Lung (tissue), 11 donors: ENCODE measurements at regions not wholly inside any gene's neighbourhood (a gene's known extent, or its start where the extent isn't known, plus 50 kb on each side); places are given as distances from the start of the nearest gene placed in this dataset.

Experiments
- ATAC-seq: fragments of 200-7000 bp; cut with Tn5 transposase; one replicate; pipeline ENCODE4 v1.9.1; 2020; ENCODE audit warnings: moderate number of reproducible peaks; ENCODE audit not compliant: insufficient read depth, low FRiP score
- DNase-seq, 3 donors: peaks; one replicate each; pipeline ENCODE4 v3.0.0-alpha.2; 2013 to 2017
- H3K27ac ChIP-seq, 2 donors: one replicate each; pipeline ENCODE4 v1.5.1; 2013; ENCODE audit warnings: mild to moderate bottlenecking in 2 of 2, moderate library complexity in 2 of 2, control low read depth in 1 of 2, inconsistent platforms in 1 of 2, low read depth in 1 of 2, low read length in 1 of 2
- H3K27me3 ChIP-seq, 3 donors: one replicate each; pipeline ENCODE4 v1.5.1; 2013; ENCODE audit warnings: low read length in 2 of 3; ENCODE audit not compliant: control insufficient read depth in 3 of 3, insufficient read depth in 3 of 3
- H3K36me3 ChIP-seq, 4 donors: one replicate each; pipeline ENCODE4 v1.5.1; 2013; ENCODE audit warnings: low read length in 4 of 4, mild to moderate bottlenecking in 1 of 4, moderate library complexity in 1 of 4; ENCODE audit not compliant: control insufficient read depth in 4 of 4, insufficient read depth in 4 of 4
- H3K4me1 ChIP-seq, 5 donors: one replicate each; pipeline ENCODE4 v1.5.1; 2013; ENCODE audit warnings: low read length in 5 of 5, mild to moderate bottlenecking in 2 of 5, moderate library complexity in 1 of 5; ENCODE audit not compliant: control insufficient read depth in 5 of 5, insufficient read depth in 5 of 5
- H3K4me3 ChIP-seq: one replicate; pipeline ENCODE4 v1.5.1; 2013; ENCODE audit warnings: mild to moderate bottlenecking, control low read depth, moderate library complexity
- H3K9ac ChIP-seq, 2 donors: one replicate each; pipeline ENCODE4 v1.5.1; 2013; ENCODE audit warnings: low read length in 2 of 2, control low read depth in 1 of 2; ENCODE audit not compliant: insufficient read depth in 1 of 2
- H3K9me3 ChIP-seq, 4 donors: one replicate each; pipeline ENCODE4 v1.5.1; 2013; ENCODE audit warnings: low read length in 3 of 4, mild to moderate bottlenecking in 1 of 4, moderate library complexity in 1 of 4; ENCODE audit not compliant: control insufficient read depth in 4 of 4, insufficient read depth in 3 of 4
- CTCF ChIP-seq: IDR thresholded peaks from 2 replicates; pipeline ENCODE4 v1.5.1; 2012; ENCODE audit warnings: mild to moderate bottlenecking; ENCODE audit errors: control extremely low read depth, extremely low read depth
- WGBS, 2 donors: extraction: QIAGEN DNeasy Blood & Tissue Kit; methylation state at CpG; one replicate each; pipeline ENCODE4 v1.1.7; 2013; 5-methylcytosine and 5-hydroxymethylcytosine counted together
- donor health status: control.
- donor health status: control.
- donor health status: Bipolar disorder and iron deficiency.
- donor health status: healthy.
- donor health status: DM: yes; HTN: yes; CAD: no.

GRCh38 chr2:183283209-183283608 lies 159.0 kb downstream of the NUP35 start:
- Histone ChIP-seq H3K36me3 (no peaks in the 10 kb centered on the region), H3K9ac (no peak overlapping the region), H3K27me3 (no peaks in the 10 kb centered on the region), H3K4me3 (no peak overlapping the region), H3K4me1 (no peaks in the 10 kb centered on the region), H3K27ac (no peak overlapping the region), H3K9me3 (peaks cover 0 to 2% (median 0%) of the 10 kb centered on the region in 4 donors)
- TF ChIP-seq CTCF, result no peak
- ATAC-seq (no peak), DNase-seq (no peak)
- WGBS, 2 donors, result 87 to 98% methylated on average over 2 of the region's 2 CpGs

- ATAC-seq (no peak), DNase-seq (no peak)
- Histone ChIP-seq H3K4me3 (no peak overlapping the region), H3K4me1 (no peaks in the 10 kb centered on the region), H3K27ac (no peak overlapping the region), H3K36me3 (no peaks in the 10 kb centered on the region), H3K9ac (no peak overlapping the region), H3K9me3 (peaks cover 0 to 2% (median 0%) of the 10 kb centered on the region in 4 donors), H3K27me3 (no peaks in the 10 kb centered on the region)
- TF ChIP-seq CTCF, result no peak
These were observed 160.4 kb downstream of the NUP35 start for GRCh38 chr2:183284606-183285005.

- 74 to 77% methylated on average over 2 of the region's 2 CpGs for WGBS, 2 donors
- no peaks in the 10 kb centered on the region for H3K9me3 ChIP-seq
These were observed 167.2 kb downstream of the NUP35 start for GRCh38 chr2:183291436-183291835.

More at GRCh38 chr2:183291436-183291835, 167.2 kb downstream of the NUP35 start:
- H3K4me1 ChIP-seq, result no peaks in the 10 kb centered on the region
- no peak for DNase-seq
- H3K27ac ChIP-seq, result no peak overlapping the region
- no peak overlapping the region for H3K4me3 ChIP-seq
- no peaks in the 10 kb centered on the region for H3K36me3 ChIP-seq
- no peak overlapping the region for H3K9ac ChIP-seq
- no peaks in the 10 kb centered on the region for H3K27me3 ChIP-seq
- TF ChIP-seq CTCF, result no peak
- ATAC-seq, result no peak
